H9 (cell line): ENCODE measurements at regions not wholly inside any gene's neighbourhood (a gene's known extent, or its start where the extent isn't known, plus 50 kb on each side); places are given as distances from the start of the nearest gene placed in this dataset.

Experiments
- DNase-seq: peaks from one replicate; pipeline ENCODE4 v3.0.0-alpha.2; 2017
- H2AFZ ChIP-seq: one replicate; pipeline ENCODE4 v1.6.1; 2013; ENCODE audit warnings: mild to moderate bottlenecking, low read length, control low read depth, moderate library complexity
- H2AK5ac ChIP-seq: 2 replicates; pipeline ENCODE4 v1.6.1; 2013; ENCODE audit warnings: low read length, control low read depth, mixed read lengths; ENCODE audit not compliant: insufficient read length
- H2BK120ac ChIP-seq: one replicate; pipeline ENCODE4 v1.6.1; 2013; ENCODE audit warnings: low read depth, mild to moderate bottlenecking, low read length, control low read depth, inconsistent platforms; ENCODE audit not compliant: poor library complexity, severe bottlenecking
- H2BK12ac ChIP-seq: 2 replicates; pipeline ENCODE4 v1.6.1; 2013; ENCODE audit warnings: low read length, control low read depth, mixed read lengths, low read depth; ENCODE audit not compliant: insufficient read length
- H2BK15ac ChIP-seq: 2 replicates; pipeline ENCODE4 v1.6.1; 2013; ENCODE audit warnings: low read depth, low read length, control low read depth
- H2BK20ac ChIP-seq: one replicate; pipeline ENCODE4 v1.6.1; 2013; ENCODE audit warnings: low read depth, mild to moderate bottlenecking, low read length, control low read depth, inconsistent platforms; ENCODE audit not compliant: poor library complexity, severe bottlenecking
- H2BK5ac ChIP-seq: 2 replicates; pipeline ENCODE4 v1.6.1; 2013; ENCODE audit warnings: low read length, control low read depth, mixed read lengths; ENCODE audit not compliant: insufficient read length
- H3K14ac ChIP-seq: 2 replicates; pipeline ENCODE4 v1.6.1; 2013; ENCODE audit warnings: low read length, control low read depth; ENCODE audit not compliant: insufficient read depth
- H3K18ac ChIP-seq: 2 replicates; pipeline ENCODE4 v1.6.1; 2013; ENCODE audit warnings: low read depth, mild to moderate bottlenecking, mixed read lengths, low read length, control low read depth; ENCODE audit not compliant: insufficient read length
- H3K23ac ChIP-seq: 2 replicates; pipeline ENCODE4 v1.6.1; 2013; ENCODE audit warnings: low read length, control low read depth, mixed read lengths, low read depth; ENCODE audit not compliant: insufficient read length
- H3K23me2 ChIP-seq: 2 replicates; pipeline ENCODE4 v1.6.1; 2013; ENCODE audit warnings: low read depth, mild to moderate bottlenecking, mixed read lengths, low read length, control low read depth; ENCODE audit not compliant: insufficient read length, poor library complexity, severe bottlenecking
- H3K27ac ChIP-seq: 2 replicates; pipeline ENCODE4 v1.5.1; 2013; ENCODE audit warnings: low read length, control low read depth, mixed read lengths, low read depth; ENCODE audit not compliant: insufficient read length
- H3K27me3 ChIP-seq: 2 replicates; pipeline ENCODE4 v1.6.1; 2013; ENCODE audit warnings: low read length, control low read depth, inconsistent platforms; ENCODE audit not compliant: insufficient read depth
- H3K4ac ChIP-seq: 2 replicates; pipeline ENCODE4 v1.6.1; 2013; ENCODE audit warnings: low read depth, mild to moderate bottlenecking, control low read depth, inconsistent platforms, low read length, moderate library complexity
- H3K4me1 ChIP-seq: 2 replicates; pipeline ENCODE4 v1.6.1; 2013; ENCODE audit warnings: low read length, control low read depth, inconsistent platforms; ENCODE audit not compliant: insufficient read depth
- H3K4me2 ChIP-seq: 2 replicates; pipeline ENCODE4 v1.6.1; 2013; ENCODE audit warnings: low read length, control low read depth, mixed read lengths; ENCODE audit not compliant: insufficient read length, insufficient read depth
- H3K56ac ChIP-seq: 2 replicates; pipeline ENCODE4 v1.6.1; 2013; ENCODE audit warnings: low read depth, mild to moderate bottlenecking, mixed read lengths, low read length, control low read depth; ENCODE audit not compliant: insufficient read length
- H3K79me1 ChIP-seq: 2 replicates; pipeline ENCODE4 v1.6.1; 2013; ENCODE audit warnings: low read depth, mild to moderate bottlenecking, moderate library complexity, low read length, control low read depth, inconsistent platforms; ENCODE audit not compliant: insufficient read depth, poor library complexity, severe bottlenecking
- H3K79me2 ChIP-seq: 2 replicates; pipeline ENCODE4 v1.6.1; 2013; ENCODE audit warnings: low read length, control low read depth, inconsistent platforms; ENCODE audit not compliant: insufficient read depth
- H3K9ac ChIP-seq: 2 replicates; pipeline ENCODE4 v1.6.1; 2013; ENCODE audit warnings: low read length, control low read depth, mixed read lengths; ENCODE audit not compliant: insufficient read length; ENCODE audit errors: extremely low read depth
- H3K9me3 ChIP-seq: one replicate; pipeline ENCODE4 v1.6.1; 2013; ENCODE audit warnings: low read depth, low read length, inconsistent platforms; ENCODE audit not compliant: control insufficient read depth
- H3T11ph ChIP-seq: one replicate; pipeline ENCODE4 v1.6.1; 2013; ENCODE audit warnings: mild to moderate bottlenecking, low read length, control low read depth, inconsistent platforms
- H4K20me1 ChIP-seq: one replicate; pipeline ENCODE4 v1.6.1; 2013; ENCODE audit not compliant: control insufficient read depth, insufficient read length, insufficient read depth
- H4K5ac ChIP-seq: 2 replicates; pipeline ENCODE4 v1.6.1; 2013; ENCODE audit warnings: low read depth, mild to moderate bottlenecking, mixed read lengths, low read length, control low read depth; ENCODE audit not compliant: insufficient read length
- H4K8ac ChIP-seq: replicated peaks from 2 replicates; pipeline ENCODE4 v1.6.1; 2013; ENCODE audit warnings: low read length, control low read depth, mixed read lengths, low read depth; ENCODE audit not compliant: insufficient read length
- H4K91ac ChIP-seq: 2 replicates; pipeline ENCODE4 v1.6.1; 2013; ENCODE audit warnings: low read depth, mild to moderate bottlenecking, moderate library complexity, mixed read lengths, low read length, control low read depth; ENCODE audit not compliant: insufficient read length
- H3K27ac Mint-ChIP-seq, 3 experiments: 2 replicates in 2 of 3; 3 replicates in 1 of 3; pipeline ENCODE4 v1.8.0; 2020 to 2021; ENCODE audit warnings: mixed read lengths in 3 of 3, mild to moderate bottlenecking in 1 of 3, moderate library complexity in 1 of 3
- H3K27me3 Mint-ChIP-seq: 2 replicates; pipeline ENCODE4 v1.8.0; 2021; ENCODE audit warnings: low read depth, mild to moderate bottlenecking, moderate library complexity, mixed read lengths
- H3K36me3 Mint-ChIP-seq, 3 experiments: 2 replicates in 2 of 3; 3 replicates in 1 of 3; pipeline ENCODE4 v1.8.0; 2020 to 2021; ENCODE audit warnings: low read depth in 3 of 3, mixed read lengths in 3 of 3; ENCODE audit not compliant: insufficient read depth in 1 of 3
- H3K4me1 Mint-ChIP-seq, 2 experiments: 2 replicates each; pipeline ENCODE4 v1.8.0; 2020; ENCODE audit warnings: mixed read lengths in 2 of 2
- H3K4me3 Mint-ChIP-seq, 2 experiments: 2 replicates in 1 of 2; 3 replicates in 1 of 2; pipeline ENCODE4 v1.8.0; 2020 to 2021; ENCODE audit warnings: mild to moderate bottlenecking in 2 of 2, mixed read lengths in 2 of 2, moderate library complexity in 1 of 2
- H3K9me3 Mint-ChIP-seq, 2 experiments: 2 replicates in 1 of 2; 3 replicates in 1 of 2; pipeline ENCODE4 v1.8.0; 2020; ENCODE audit warnings: mild to moderate bottlenecking in 2 of 2, mixed read lengths in 2 of 2, moderate library complexity in 1 of 2
- WGBS: extraction: QIAGEN DNeasy Blood & Tissue Kit; methylation state at CpG from one replicate; pipeline ENCODE4 v1.1.7; 2013; ENCODE audit warnings: missing lambda C conversion rate, low lambda C conversion rate, mixed read lengths; ENCODE audit not compliant: insufficient read length; ENCODE audit errors: extremely low coverage; 5-methylcytosine and 5-hydroxymethylcytosine counted together
- TF ChIP-seq, protein P1 (sequence below): fragments of 200-600 bp; sonication (generic); conservative IDR thresholded peaks from 3 replicates; pipeline ENCODE4 v1.8.0; 2021; ENCODE audit warnings: antibody characterized with exemption, mild to moderate bottlenecking

DNA sequence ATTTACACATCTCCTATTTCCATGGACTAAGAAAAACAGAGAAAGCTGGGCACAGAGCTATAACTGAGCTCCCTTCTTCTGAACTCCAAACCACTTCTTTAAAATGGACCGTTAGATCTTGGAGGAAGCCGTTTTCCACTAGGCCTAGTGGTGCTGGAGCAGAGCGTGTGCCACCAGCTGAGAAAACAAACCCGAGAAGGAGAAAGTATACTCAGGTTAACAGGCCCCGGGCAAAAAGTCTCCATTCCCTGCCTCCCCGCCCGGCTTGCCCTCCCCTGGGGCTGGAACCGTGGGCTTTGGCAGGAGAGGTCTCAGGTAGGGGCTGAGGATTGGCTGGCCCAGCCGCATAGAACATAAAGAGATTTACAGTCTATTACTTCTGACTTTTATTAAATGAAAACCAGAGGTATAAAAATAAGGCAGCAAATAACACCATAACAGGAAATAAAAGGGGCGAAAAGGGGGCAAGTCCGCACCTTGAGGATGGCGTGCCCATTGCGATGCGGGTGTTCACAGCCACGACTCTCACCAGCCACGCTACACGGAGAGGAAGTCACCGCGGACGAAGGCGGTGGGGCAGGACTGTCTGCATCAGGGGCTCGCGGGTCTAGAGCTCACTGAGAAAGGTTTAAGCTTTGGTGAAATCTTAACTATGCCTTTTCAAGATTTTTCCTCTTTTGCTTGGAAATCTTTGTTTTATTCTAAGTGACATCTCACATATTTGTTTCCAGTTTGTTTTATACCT is 191.2 kb upstream of the GMDS start:
- Histone ChIP-seq H4K91ac (no peak overlapping the region), H3K14ac (no peak overlapping the region), H2BK5ac (no peak overlapping the region), H2AK5ac (no peak overlapping the region), H3K23me2 (no peaks in the 10 kb centered on the region), H4K8ac (no peak overlapping the region), H3K18ac (no peak overlapping the region), H3K4ac (no peak overlapping the region), H4K5ac (no peak overlapping the region), H2AFZ (no peak overlapping the region), H3K79me2 (no peaks in the 10 kb centered on the region), H2BK20ac (no peak overlapping the region), H3K9me3 (no peaks in the 10 kb centered on the region), H3K4me2 (no peak overlapping the region), H3K27me3 (no peaks in the 10 kb centered on the region), H3K9ac (no peak overlapping the region), H3K79me1 (no peaks in the 10 kb centered on the region), H2BK120ac (no peak overlapping the region), H2BK12ac (no peak overlapping the region), H3K4me1 (no peaks in the 10 kb centered on the region), H4K20me1 (no peaks in the 10 kb centered on the region), H3K27ac (no peak overlapping the region), H3K23ac (no peak overlapping the region), H2BK15ac (no peak overlapping the region), H3K56ac (no peak overlapping the region), H3T11ph (no peak overlapping the region)
- H3K4me3 Mint-ChIP-seq: no peak overlapping the region
- no peaks in the 10 kb centered on the region for H3K27me3 Mint-ChIP-seq
- WGBS: no CpG with 5 or more reads among the region's 23 CpGs
- DNase-seq: no peak
- TF ChIP-seq, protein P1, sequence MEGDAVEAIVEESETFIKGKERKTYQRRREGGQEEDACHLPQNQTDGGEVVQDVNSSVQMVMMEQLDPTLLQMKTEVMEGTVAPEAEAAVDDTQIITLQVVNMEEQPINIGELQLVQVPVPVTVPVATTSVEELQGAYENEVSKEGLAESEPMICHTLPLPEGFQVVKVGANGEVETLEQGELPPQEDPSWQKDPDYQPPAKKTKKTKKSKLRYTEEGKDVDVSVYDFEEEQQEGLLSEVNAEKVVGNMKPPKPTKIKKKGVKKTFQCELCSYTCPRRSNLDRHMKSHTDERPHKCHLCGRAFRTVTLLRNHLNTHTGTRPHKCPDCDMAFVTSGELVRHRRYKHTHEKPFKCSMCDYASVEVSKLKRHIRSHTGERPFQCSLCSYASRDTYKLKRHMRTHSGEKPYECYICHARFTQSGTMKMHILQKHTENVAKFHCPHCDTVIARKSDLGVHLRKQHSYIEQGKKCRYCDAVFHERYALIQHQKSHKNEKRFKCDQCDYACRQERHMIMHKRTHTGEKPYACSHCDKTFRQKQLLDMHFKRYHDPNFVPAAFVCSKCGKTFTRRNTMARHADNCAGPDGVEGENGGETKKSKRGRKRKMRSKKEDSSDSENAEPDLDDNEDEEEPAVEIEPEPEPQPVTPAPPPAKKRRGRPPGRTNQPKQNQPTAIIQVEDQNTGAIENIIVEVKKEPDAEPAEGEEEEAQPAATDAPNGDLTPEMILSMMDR: no peak
- peaks cover 0 to 2% of the 10 kb centered on the region in 2 experiments; a peak in 2 of 4 replicates for H3K4me1 Mint-ChIP-seq
- no peaks in the 10 kb centered on the region for H3K36me3 Mint-ChIP-seq
- no peaks in the 10 kb centered on the region for H3K9me3 Mint-ChIP-seq
- H3K27ac Mint-ChIP-seq: no peak overlapping the region
